GM20000 (cell line): ENCODE measurements at regions not wholly inside any gene's neighbourhood (a gene's known extent, or its start where the extent isn't known, plus 50 kb on each side); places are given as distances from the start of the nearest gene placed in this dataset.

Experiments used
- DNase-seq: peaks from one replicate; pipeline ENCODE4 v3.0.0; 2012; ENCODE audit warnings: low spot score
- TF ChIP-seq, protein P1 (sequence below): IDR thresholded peaks from 2 replicates; pipeline ENCODE4 v1.5.1; 2012; ENCODE audit warnings: mild to moderate bottlenecking, control low read depth; ENCODE audit errors: extremely low read depth, missing control alignments

DNA sequence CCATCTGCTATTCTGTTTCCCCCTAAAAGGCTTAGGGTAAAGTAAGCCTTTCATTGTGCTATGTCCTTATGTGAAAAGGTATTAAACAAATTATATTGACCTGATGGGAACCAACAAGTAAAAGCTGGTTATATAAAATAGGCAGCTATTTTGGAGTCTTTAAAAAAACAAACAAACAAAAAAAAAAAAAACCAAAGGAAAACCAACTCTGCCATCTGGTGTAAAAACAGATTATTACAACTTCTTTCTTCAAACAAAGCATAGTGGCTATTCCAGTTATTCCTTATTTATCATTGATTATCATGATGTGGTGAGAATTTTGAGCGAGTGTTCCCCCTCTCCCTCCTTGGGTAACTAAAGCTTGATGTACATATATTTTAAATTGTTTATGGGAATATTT, 122.3 kb upstream of the FHL2 start:
- DNase-seq, result peak; percentile 26

GRCh38 chr2:105519516-105519915, 120.7 kb upstream of the FHL2 start:
- TF ChIP-seq, protein P1, sequence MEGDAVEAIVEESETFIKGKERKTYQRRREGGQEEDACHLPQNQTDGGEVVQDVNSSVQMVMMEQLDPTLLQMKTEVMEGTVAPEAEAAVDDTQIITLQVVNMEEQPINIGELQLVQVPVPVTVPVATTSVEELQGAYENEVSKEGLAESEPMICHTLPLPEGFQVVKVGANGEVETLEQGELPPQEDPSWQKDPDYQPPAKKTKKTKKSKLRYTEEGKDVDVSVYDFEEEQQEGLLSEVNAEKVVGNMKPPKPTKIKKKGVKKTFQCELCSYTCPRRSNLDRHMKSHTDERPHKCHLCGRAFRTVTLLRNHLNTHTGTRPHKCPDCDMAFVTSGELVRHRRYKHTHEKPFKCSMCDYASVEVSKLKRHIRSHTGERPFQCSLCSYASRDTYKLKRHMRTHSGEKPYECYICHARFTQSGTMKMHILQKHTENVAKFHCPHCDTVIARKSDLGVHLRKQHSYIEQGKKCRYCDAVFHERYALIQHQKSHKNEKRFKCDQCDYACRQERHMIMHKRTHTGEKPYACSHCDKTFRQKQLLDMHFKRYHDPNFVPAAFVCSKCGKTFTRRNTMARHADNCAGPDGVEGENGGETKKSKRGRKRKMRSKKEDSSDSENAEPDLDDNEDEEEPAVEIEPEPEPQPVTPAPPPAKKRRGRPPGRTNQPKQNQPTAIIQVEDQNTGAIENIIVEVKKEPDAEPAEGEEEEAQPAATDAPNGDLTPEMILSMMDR, result no peak

More for the DNA sequence above, 122.3 kb upstream of the FHL2 start:
- TF ChIP-seq, protein P1, result no peak

DNA sequence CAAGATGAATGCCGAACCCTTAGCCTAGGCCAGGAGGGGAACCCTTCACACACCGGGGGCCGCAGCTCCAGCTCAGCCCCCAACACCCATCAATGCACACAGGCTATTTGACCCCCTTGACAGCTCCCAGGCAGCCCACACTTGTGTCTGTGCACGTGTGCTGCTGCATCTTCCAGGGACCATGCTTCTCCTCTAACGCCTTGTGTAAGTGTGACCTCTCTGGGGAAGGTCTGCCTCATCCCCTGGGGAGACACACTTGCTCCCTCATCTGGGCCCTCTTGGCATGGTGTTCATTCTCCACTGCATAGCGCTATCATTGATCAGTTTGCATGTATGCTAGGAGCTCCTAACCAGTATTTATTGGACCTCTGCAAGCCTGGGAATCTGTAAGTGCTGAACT, 120.0 kb upstream of the FHL2 start:
- TF ChIP-seq, protein P1, result no peak
- DNase-seq, result no peak

More at GRCh38 chr2:105519516-105519915, 120.7 kb upstream of the FHL2 start:
- DNase-seq, result no peak

GRCh38 chr2:105517814-105518705, 119.2 kb upstream of the FHL2 start:
- TF ChIP-seq, protein P1, result no peak
- no peak for DNase-seq

GRCh38 chr2:105515581-105516415, 116.9 kb upstream of the FHL2 start:
- no peak for DNase-seq

DNA sequence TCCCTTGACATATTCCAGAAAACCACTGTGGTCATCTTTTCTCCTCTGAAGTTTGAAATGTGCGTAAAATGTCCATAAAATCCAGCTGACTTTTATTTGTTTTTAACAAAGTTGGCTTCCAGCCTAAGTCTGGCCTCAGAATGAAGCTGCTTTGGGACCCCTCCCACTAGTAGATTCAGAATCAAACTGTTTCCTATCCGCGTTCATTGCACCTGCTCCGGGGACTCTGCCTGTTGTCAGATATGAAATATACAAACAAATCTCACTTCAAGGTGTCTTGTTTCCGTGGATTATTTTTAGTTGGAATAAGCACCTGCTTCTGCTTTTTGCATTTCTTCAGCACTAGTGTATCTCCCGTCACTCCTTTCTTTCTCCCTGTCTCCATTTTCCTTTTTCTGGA, 115.7 kb upstream of the FHL2 start:
- DNase-seq, result no peak
- TF ChIP-seq, protein P1, result no peak

More at GRCh38 chr2:105515581-105516415, 116.9 kb upstream of the FHL2 start:
- TF ChIP-seq, protein P1, result no peak
